Prostate gland (tissue), 2 donors: ENCODE measurements at regions not wholly inside any gene's neighbourhood (a gene's known extent, or its start where the extent isn't known, plus 50 kb on each side); places are given as distances from the start of the nearest gene placed in this dataset.

Experiments
- CTCF ChIP-seq, 4 experiments: fragments of 200-600 bp in 2 of 4; fragments of 450-650 bp in 2 of 4; sonication (generic) in 2 of 4; IDR thresholded peaks; 1 replicate in 3 of 4; 2 replicates in 1 of 4; pipeline ENCODE4 v1.5.1; 2016 to 2019; ENCODE audit warnings: antibody characterized with exemption in 4 of 4, mild to moderate bottlenecking in 2 of 4, moderate library complexity in 2 of 4
- POLR2A ChIP-seq: fragments of 450-650 bp; IDR thresholded peaks from one replicate; pipeline ENCODE4 v1.6.1; 2016; ENCODE audit warnings: antibody characterized with exemption, mild to moderate bottlenecking
- POLR2AphosphoS5 ChIP-seq: sonication (generic); formaldehyde crosslinking; IDR thresholded peaks from one replicate; pipeline ENCODE4 v1.6.1; 2017; ENCODE audit warnings: antibody characterized with exemption

- TF ChIP-seq CTCF (IDR thresholded peaks at IDR 0.05) (no peak), POLR2A (no peak), POLR2AphosphoS5 (no peak)
These were observed 101.3 kb upstream of the CACUL1 start for GRCh38 chr10:118856106-118856505.
